Chondrocyte (in vitro differentiated cells): ENCODE measurements at regions not wholly inside any gene's neighbourhood (a gene's known extent, or its start where the extent isn't known, plus 50 kb on each side); places are given as distances from the start of the nearest gene placed in this dataset.
"Not testable (repeated sequence)": the region's sequence is repeated elsewhere in the genome, so short reads cannot be mapped to it uniquely, and the experiment has no call there.

ENCODE experiments used
- DNase-seq: peaks from one replicate; pipeline ENCODE4 v3.0.0; 2021; ENCODE audit warnings: mixed read lengths, low spot score
- H3K27ac Mint-ChIP-seq: one replicate; pipeline ENCODE4 v1.8.0; 2021; ENCODE audit warnings: mild to moderate bottlenecking, moderate library complexity, mixed read lengths; ENCODE audit not compliant: unreplicated experiment
- H3K27me3 Mint-ChIP-seq: 2 replicates; pipeline ENCODE4 v1.8.0; 2021; ENCODE audit warnings: low read depth, mixed read lengths
- H3K36me3 Mint-ChIP-seq: 2 replicates; pipeline ENCODE4 v1.8.0; 2021; ENCODE audit warnings: low read depth, mixed read lengths
- H3K4me1 Mint-ChIP-seq: 2 replicates; pipeline ENCODE4 v1.8.0; 2021; ENCODE audit warnings: low read depth, mild to moderate bottlenecking, mixed read lengths
- H3K4me3 Mint-ChIP-seq: one replicate; pipeline ENCODE4 v1.8.0; 2021; ENCODE audit warnings: mild to moderate bottlenecking, moderate library complexity, mixed read lengths; ENCODE audit not compliant: unreplicated experiment
- H3K9me3 Mint-ChIP-seq: 2 replicates; pipeline ENCODE4 v1.8.0; 2021; ENCODE audit warnings: low read depth, mixed read lengths
- CTCF ChIP-seq: fragments of 200-600 bp; sonication (generic); IDR thresholded peaks from 2 replicates; pipeline ENCODE4 v1.5.0; 2021; ENCODE audit warnings: antibody characterized with exemption, mild to moderate bottlenecking, moderate library complexity

DNA sequence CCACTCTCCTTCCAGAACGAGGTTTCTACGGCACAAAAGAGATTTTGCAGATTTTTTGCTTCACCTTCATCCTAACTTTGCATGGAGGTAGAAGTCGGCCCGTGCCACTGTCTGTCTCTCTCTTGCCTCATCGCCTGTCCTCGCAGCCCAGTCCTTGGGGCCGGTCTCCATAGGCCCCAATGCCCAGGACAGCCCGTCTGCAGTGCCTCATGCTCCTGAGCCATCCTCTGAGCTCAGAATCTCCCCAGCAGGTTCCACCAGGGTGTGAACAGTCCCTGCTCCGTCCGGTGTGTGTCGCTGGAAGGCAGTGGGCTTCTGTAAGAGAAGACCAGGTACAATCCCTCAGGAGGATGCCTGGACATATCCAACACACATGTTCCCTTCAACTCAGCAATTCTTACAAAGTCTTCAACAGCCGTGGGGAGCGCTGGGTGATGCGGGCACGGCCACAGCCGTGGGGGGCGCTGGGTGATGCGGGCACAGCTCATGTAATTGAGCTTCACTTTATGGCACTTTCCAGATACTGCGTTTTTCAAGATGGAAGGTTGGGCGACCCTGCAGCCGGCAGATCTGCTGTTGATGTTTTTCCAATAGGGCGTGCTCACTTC, 231.9 kb downstream of the DLL1 start:
- peaks cover 10% of the 10 kb centered on the region for H3K27me3 Mint-ChIP-seq
- no peak for DNase-seq

DNA sequence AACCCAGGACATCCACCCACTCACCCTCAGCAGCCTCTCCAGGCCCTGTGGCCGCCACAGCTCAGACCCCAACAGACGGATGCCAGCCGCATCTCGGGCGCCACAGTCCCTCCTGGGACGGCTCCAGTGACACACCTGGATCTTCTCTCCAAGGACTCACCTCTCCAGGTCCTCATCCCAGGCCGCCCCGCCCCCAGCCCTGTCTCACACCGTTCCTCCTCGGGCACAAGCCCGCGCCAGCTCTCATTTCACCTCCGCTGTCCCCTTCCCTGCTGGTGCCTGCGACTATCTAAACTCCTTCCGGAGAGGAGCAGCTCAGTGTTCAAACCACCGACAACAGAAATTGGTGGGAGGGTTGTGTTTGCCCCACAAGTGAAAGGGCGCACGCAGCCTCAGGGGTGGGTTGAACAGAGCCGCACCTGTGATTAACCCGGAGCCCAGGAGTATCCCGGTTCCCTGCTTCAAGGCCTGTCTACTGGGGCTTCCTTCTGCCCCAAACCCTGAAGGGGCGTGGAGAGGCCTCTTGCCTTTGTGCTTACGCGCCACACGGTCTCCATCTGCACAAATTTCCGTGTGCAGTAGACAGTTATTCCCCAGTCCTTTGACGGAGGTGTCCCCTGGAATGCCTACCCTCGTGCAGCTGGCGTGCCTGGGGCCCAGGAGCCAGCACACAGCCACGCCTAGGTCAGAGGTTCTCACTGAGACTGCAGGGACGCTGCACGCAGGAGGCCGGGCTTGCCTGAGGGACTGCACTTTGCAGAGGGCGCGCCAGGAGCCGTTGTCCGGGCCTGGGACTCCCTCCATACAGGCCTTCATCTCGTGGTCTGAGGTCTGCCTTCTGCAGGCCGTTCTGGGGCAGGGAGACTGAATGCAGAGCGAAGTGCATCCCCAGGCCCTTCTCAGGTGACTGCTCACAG, 232.7 kb downstream of the DLL1 start:
- no peak for DNase-seq
- no peak overlapping the region for H3K4me3 Mint-ChIP-seq

More for the DNA sequence above, 231.9 kb downstream of the DLL1 start:
- Mint-ChIP-seq H3K9me3 (no peaks in the 10 kb centered on the region), H3K36me3 (no peaks in the 10 kb centered on the region), H3K4me1 (peaks cover 6% of the 10 kb centered on the region), H3K27ac (no peak overlapping the region), H3K4me3 (no peak overlapping the region)
- no peak for TF ChIP-seq CTCF

GRCh38 chr6:170057034-170057734, 233.7 kb downstream of the DLL1 start:
- DNase-seq: no peak
- H3K9me3 Mint-ChIP-seq: no peaks in the 10 kb centered on the region
- peaks cover 4% of the 10 kb centered on the region for H3K4me1 Mint-ChIP-seq
- H3K27me3 Mint-ChIP-seq: peaks cover 2% of the 10 kb centered on the region
- H3K4me3 Mint-ChIP-seq: no peak overlapping the region
- H3K36me3 Mint-ChIP-seq: no peaks in the 10 kb centered on the region
- TF ChIP-seq CTCF: no peak
- no peak overlapping the region for H3K27ac Mint-ChIP-seq

More for the DNA sequence above, 232.7 kb downstream of the DLL1 start:
- no peak for TF ChIP-seq CTCF
- Mint-ChIP-seq H3K9me3 (no peaks in the 10 kb centered on the region), H3K4me1 (peaks cover 6% of the 10 kb centered on the region), H3K27me3 (peaks cover 7% of the 10 kb centered on the region), H3K27ac (no peak overlapping the region), H3K36me3 (no peaks in the 10 kb centered on the region)

DNA sequence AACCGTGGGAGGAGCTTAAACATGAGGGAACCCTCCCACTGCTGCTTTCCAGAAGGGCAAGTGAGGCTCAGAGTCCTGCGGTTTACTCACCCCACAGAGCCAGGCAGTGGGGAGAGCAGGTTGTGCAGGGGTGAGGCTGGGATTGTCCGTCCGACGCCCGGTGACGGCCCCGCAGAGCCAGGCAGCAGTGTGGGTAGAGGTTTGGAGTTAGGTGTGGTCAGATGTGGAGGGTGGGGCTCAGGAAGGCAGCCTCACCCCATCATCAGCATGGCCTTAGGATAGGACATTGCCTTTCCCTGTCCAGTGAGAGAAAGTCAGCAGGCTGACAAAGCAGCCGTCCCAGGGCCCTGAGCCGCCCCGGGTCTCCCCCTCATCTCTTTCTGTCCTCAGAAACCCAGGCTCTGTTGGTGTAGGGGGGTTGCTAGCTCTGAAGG, 234.6 kb downstream of the DLL1 start:
- DNase-seq: no peak
- H3K9me3 Mint-ChIP-seq: no peaks in the 10 kb centered on the region
- H3K4me1 Mint-ChIP-seq: no peaks in the 10 kb centered on the region
- no peak for TF ChIP-seq CTCF
- H3K36me3 Mint-ChIP-seq: no peaks in the 10 kb centered on the region
- H3K27me3 Mint-ChIP-seq: peaks cover 2% of the 10 kb centered on the region
- no peak overlapping the region for H3K27ac Mint-ChIP-seq
- no peak overlapping the region for H3K4me3 Mint-ChIP-seq

- H3K4me1 Mint-ChIP-seq, H3K27ac Mint-ChIP-seq, H3K4me3 Mint-ChIP-seq, H3K36me3 Mint-ChIP-seq, H3K27me3 Mint-ChIP-seq, DNase-seq, H3K9me3 Mint-ChIP-seq: not testable (repeated sequence)
Measured at GRCh38 chr6:170055797-170056196, 235.1 kb downstream of the DLL1 start.
